ENCODE measurements at regions not wholly inside any gene's neighbourhood (a gene's known extent, or its start where the extent isn't known, plus 50 kb on each side); places are given as distances from the start of the nearest gene placed in this dataset.
"Not testable (repeated sequence)": the region's sequence is repeated elsewhere in the genome, so short reads cannot be mapped to it uniquely, and the experiment has no call there.

DNA sequence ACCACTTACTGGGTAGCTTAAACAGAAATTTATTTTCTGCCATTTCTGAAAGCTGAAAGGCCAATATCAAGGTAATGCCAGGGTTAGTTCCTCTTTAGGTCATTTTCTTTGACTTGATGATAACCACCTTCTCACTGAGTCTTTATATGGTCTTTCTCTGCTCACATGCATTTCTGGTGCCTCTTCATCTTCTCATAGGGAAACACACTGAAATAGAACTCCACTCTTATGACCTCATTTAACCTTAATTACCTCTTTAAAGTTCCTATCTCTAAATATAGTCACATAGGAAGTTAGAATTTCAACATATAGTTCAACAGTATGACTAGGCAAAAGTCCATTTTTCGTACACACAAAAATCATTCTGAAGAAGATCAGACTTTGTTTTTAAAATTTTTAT is 616.8 kb upstream of the VRK2 start:
- no peak for DNase-seq (ENCODE audit: low read depth in 2 of 2)

DNA sequence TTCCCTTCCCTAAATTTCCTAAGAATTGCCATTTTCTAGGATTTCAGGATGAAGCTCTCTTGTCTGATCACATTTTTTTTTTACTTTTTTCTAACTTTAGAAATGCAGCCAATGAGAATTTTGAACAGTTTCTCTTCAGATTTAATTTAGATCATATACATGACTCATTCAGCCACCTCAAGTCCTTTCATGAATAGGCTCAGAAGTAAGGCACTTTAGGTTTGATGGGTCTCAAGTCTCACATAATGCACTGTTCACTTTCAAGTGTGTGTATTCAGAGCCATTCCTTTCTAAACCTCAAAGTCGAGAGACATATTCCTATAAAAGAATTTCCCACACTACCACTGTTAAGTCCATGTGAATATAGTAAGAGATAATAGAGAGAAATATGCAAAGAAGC is 614.1 kb upstream of the VRK2 start:
- no peak for DNase-seq (ENCODE audit: low read depth in 2 of 2)

- DNase-seq (ENCODE audit: low read depth in 2 of 2) = no peak
Measured at GRCh38 chr2:57434441-57434840, 612.2 kb upstream of the VRK2 start.

- DNase-seq (ENCODE audit: low read depth in 2 of 2) = no peak
Measured at GRCh38 chr2:57434972-57435371, 611.6 kb upstream of the VRK2 start.

GRCh38 chr2:57437077-57437476 is 609.5 kb upstream of the VRK2 start:
- no peak for DNase-seq (ENCODE audit: low read depth in 2 of 2)

- no peak for DNase-seq (ENCODE audit: low read depth in 2 of 2)
Measured at GRCh38 chr2:57440437-57440836, 606.2 kb upstream of the VRK2 start.

DNA sequence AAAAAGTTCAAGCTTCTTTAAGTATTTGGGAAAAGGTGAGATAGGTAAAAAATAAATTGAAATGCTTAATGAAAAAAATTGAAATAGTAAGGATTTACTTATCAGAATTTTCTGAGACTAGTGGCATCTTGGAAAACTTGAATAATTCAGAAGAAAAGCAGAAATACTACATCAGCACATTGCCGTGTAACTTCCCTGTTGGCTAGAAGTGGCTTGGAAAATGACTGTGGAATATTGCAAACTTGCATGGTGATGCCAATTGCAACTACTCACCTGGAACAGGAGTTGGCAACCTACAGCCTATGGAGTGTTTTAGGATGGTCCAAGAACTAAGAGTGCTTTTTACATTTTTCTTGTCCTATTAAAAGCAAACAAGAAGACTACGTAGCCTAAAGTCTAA is 603.5 kb upstream of the VRK2 start:
- DNase-seq (ENCODE audit: low read depth in 2 of 2) = no peak

- no peak for DNase-seq (ENCODE audit: low read depth in 2 of 2)
Measured at GRCh38 chr2:57443973-57444521, 602.6 kb upstream of the VRK2 start.

GRCh38 chr2:57444752-57445430 is 601.7 kb upstream of the VRK2 start:
- no peak for DNase-seq (ENCODE audit: low read depth in 2 of 2)

GRCh38 chr2:57448816-57449215 is 597.8 kb upstream of the VRK2 start:
- DNase-seq (ENCODE audit: low read depth in 2 of 2) = no peak

DNA sequence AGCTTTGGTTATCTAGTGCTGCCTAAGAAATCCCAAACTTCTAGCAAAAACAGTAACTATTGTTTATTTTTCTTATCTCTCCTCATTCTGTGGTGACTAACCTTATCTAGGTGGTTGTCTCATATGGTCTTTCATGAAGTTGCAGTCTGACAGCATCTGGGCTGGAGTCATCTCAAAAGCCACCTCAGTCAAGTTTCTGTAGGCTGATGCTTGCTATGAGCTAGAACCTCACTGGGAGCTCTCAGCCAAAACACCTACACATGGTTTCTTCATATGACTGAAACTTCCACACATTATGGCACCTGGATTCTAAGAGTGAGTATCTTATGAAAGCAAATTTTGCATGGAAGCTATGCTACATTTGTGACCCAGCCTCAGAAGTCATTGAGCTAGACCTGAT is 596.4 kb upstream of the VRK2 start:
- DNase-seq (ENCODE audit: low read depth in 2 of 2) = no peak

- DNase-seq (ENCODE audit: low read depth in 2 of 2) = no peak
Measured at GRCh38 chr2:57452634-57453033, 594.0 kb upstream of the VRK2 start.

DNA sequence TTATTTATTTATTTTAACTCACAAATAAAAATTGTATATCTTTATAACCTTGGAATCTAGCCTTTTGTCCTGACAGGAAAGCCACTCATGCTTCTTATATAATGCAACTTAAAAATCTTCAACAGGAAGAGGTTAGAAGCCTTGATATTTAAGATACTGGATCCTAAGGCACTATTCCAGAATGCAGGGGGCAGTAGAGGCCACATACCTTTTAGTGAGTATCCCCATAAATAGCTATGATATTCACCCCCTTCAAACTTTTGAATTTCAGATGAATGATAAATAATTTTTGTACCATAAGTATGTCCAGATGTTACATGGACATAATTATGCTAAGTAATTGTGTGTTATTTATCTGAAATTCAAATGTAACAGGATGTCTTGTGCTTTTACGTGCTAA is 592.7 kb upstream of the VRK2 start:
- no peak for DNase-seq (ENCODE audit: low read depth in 2 of 2)

DNA sequence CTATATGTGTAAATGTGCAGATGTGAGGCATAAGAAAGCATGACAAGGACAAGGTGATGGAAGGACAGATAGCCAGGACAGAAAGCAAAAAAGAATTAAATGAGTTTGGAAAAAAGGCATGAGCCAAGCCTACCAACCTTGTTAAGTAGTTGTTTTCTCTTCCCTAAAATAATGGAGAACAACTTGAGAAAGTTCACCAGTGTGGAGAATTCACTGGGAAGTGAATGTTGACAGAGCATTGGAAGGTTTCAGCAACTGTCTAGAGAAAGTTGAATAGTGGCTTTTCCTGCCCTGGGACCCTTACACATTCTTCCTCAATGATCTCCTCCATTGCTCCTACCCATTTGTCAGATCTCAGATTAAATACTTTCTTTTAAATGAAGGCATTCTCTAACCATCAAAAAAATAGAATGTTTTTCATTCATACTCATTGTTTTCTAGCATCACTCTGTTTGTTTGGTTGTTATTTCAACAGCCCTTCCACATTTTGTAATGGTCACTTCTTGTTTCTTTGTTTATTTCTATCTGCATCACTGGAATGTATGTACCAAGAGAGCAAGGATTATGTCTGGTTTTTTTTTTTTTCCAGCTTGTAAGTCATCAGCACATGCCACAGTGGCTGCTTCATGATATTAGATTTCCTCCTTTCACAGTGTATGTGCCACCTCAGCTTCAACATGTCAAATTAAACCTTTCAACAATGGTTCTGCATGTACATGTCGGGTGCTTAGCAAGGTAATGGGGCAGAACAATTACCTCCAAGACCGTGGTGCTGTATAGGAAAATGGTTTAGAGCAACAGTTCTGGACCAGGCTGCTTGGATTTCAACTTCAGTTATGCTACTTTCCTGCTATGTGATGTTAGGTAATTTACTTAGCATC is 586.0 kb upstream of the VRK2 start:
- no peak for DNase-seq (ENCODE audit: low read depth in 2 of 2)

GRCh38 chr2:57461624-57462023 is 585.0 kb upstream of the VRK2 start:
- no peak for DNase-seq (ENCODE audit: low read depth in 2 of 2)

- no peak for DNase-seq (ENCODE audit: low read depth in 2 of 2)
Measured at GRCh38 chr2:57465067-57465466, 581.5 kb upstream of the VRK2 start.

DNA sequence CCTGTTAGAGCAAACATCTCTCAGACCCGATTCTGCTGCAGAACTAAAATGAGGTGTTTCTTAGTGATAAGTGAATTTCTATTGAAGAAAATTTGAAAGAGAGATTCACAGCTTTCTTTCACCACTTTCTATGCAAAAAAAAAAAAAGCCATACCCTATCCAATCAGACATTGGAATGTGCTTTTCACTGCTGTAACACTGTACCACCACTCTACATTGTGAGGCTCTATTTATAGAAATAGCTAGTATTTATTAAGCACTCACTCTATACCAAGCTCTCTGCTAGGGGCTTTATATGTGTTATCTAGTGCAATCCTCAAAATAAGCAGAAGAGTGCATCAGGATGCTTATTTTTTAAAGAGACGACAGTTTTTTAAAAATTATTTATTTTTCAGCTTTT is 580.6 kb upstream of the VRK2 start:
- no peak for DNase-seq (ENCODE audit: low read depth in 2 of 2)

- DNase-seq (ENCODE audit: low read depth in 2 of 2) = no peak
Measured at GRCh38 chr2:57475391-57475790, 571.2 kb upstream of the VRK2 start.

- DNase-seq (ENCODE audit: low read depth in 2 of 2) = no peak
Measured at GRCh38 chr2:57479981-57480380, 566.6 kb upstream of the VRK2 start.

DNA sequence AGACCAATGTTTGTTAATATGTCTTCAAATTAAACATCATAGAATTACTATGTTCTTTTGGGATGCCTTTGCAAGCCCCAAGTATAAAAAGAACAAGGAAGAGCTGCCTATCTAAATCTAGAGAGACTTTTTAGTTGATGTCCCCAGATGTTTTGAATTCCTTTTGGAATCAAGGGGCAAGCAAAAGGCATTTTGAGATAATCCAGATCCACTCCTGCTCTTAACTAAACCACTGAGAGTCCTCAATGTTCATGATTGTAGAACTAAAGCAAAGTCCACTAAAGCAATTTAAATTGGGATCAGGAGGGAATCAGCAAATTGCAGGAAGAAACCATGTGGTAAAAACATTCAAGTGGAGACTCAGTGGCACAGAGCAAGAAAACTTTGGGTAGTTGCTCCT is 558.5 kb upstream of the VRK2 start:
- no peak for DNase-seq (ENCODE audit: low read depth in 2 of 2)

DNA sequence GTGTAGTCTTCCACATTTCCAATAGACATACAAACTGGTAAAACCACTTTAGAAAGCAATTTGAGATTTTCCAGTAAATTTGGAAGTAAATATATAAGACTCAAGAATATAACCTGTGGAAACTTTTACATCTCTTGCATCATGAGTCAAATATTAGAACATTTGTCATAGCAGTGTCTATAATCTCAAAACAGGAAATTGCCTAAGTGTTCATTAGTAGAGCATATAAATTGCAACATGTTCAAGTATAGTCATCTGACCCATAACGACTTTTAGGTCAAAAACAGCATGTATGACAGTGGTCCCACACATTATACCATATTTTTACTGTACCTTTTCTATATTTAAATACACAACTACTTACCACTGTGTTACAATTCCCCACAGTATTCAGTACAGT is 555.9 kb upstream of the VRK2 start:
- DNase-seq (ENCODE audit: low read depth in 2 of 2) = no peak

DNA sequence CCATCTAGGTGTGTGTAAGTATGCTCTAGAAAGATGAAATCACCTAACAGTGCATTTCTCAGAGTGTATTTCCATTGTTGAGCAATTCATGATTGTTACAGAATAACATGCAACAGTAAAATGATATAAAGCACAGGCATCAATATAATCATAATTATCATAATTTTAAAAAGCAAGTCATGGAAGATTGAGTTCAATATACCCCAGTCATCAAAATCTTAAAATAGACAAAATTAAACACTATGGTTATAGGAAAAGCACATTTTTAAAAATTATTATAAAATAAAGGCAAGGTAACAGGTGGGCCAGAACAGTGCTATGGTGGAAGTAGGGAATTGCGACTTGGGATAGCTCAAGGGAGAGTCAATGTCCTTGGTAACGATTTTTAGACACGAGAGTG is 555.4 kb upstream of the VRK2 start:
- no peak for DNase-seq (ENCODE audit: low read depth in 2 of 2)

DNA sequence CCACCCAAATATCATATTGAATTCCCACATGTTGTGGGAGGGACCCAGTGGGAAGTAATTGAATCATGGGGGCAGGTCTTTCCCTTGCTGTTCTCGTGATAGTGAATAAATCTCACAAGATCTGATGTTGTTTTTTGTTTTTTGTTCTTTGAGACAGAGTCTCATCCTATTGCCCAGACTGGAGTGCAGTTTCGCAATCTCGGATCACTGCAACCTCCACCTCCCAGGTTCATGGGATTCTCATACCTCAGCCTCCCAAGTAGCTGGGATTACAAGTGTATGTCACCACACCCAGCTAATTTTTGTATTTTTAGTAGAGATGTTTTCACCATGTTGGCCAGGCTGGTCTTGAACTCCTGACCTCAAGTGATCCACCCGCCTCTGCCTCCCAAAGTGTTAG is 552.6 kb upstream of the VRK2 start:
- not testable (repeated sequence) for DNase-seq (ENCODE audit: low read depth in 2 of 2)

All from stimulated activated CD8-positive, alpha-beta memory T cell treated with anti-CD3 and anti-CD28 coated beads, Interleukin-7, amount 100 ng/mL, for 4 hours (primary cell).